C4-2B (cell line): ENCODE measurements at regions not wholly inside any gene's neighbourhood (a gene's known extent, or its start where the extent isn't known, plus 50 kb on each side); places are given as distances from the start of the nearest gene placed in this dataset.

Source experiments
- H3K27ac ChIP-seq: fragments of 450-650 bp; 2 replicates; pipeline ENCODE4 v1.5.1; 2017
- CTCF ChIP-seq: fragments of 450-650 bp; conservative IDR thresholded peaks from 2 replicates; pipeline ENCODE4 v1.5.1; 2017; ENCODE audit warnings: mild to moderate bottlenecking
- ZFX ChIP-seq: fragments of 450-650 bp; IDR thresholded peaks from 2 replicates; pipeline ENCODE4 v1.6.1; 2017

- H3K27ac ChIP-seq = no peak overlapping the region
- TF ChIP-seq ZFX (no peak), CTCF (no peak)
These were observed 134.0 kb upstream of the IL12A start for GRCh38 chr3:159854500-159855124.

GRCh38 chr3:159855599-159856346 lies 132.9 kb upstream of the IL12A start:
- no peak overlapping the region for H3K27ac ChIP-seq
- TF ChIP-seq CTCF (no peak), ZFX (no peak)

- TF ChIP-seq CTCF = no peak
- no peak for TF ChIP-seq ZFX
- H3K27ac ChIP-seq = no peak overlapping the region
These were observed 132.0 kb upstream of the IL12A start for GRCh38 chr3:159856590-159857104.

- TF ChIP-seq ZFX (no peak), CTCF (no peak)
- no peak overlapping the region for H3K27ac ChIP-seq
These were observed 130.8 kb upstream of the IL12A start for GRCh38 chr3:159857840-159858239.

- no peak for TF ChIP-seq CTCF
- TF ChIP-seq ZFX = no peak
- H3K27ac ChIP-seq = no peak overlapping the region
These were observed 130.0 kb upstream of the IL12A start for GRCh38 chr3:159858650-159859049.

- TF ChIP-seq ZFX = no peak
- TF ChIP-seq CTCF = no peak
- no peak overlapping the region for H3K27ac ChIP-seq
These were observed 129.2 kb upstream of the IL12A start for GRCh38 chr3:159859424-159859823.

- no peak for TF ChIP-seq ZFX
- no peak for TF ChIP-seq CTCF
- no peak overlapping the region for H3K27ac ChIP-seq
These were observed 128.8 kb upstream of the IL12A start for GRCh38 chr3:159859836-159860235.
